Lower leg skin (tissue), 3 donors: ENCODE measurements at regions not wholly inside any gene's neighbourhood (a gene's known extent, or its start where the extent isn't known, plus 50 kb on each side); places are given as distances from the start of the nearest gene placed in this dataset.

Source experiments
- CTCF ChIP-seq, 3 donors: fragments of 450-650 bp; IDR thresholded peaks; one replicate each; pipeline ENCODE4 v1.5.1; 2016; ENCODE audit warnings: antibody characterized with exemption in 3 of 3, mild to moderate bottlenecking in 3 of 3, moderate library complexity in 2 of 3
- POLR2A ChIP-seq, 2 donors: fragments of 450-650 bp; IDR thresholded peaks; one replicate each; pipeline ENCODE4 v1.6.1; 2016 to 2017; ENCODE audit warnings: antibody characterized with exemption in 2 of 2, mild to moderate bottlenecking in 1 of 2, moderate library complexity in 1 of 2

DNA sequence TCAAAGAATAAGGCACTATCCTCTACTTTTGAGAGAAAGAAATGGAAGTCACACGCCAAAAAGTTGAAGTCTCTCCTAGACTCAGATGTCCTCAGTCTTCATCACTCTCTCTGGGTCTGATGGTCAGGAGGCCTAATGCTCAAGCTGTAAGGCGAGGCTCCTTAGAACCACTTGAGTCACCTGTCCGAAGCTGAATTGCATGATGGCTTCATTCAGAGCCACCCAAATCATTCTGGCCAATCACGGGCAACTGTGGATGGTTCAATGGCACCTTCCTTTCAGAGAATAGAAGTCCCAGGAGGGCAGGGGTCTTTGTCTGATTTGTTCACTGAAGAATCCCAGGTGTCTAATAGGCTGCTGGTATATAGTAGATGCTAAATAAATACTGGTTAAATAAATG is 63.9 kb upstream of the SMOX start:
- TF ChIP-seq CTCF (IDR thresholded peaks at IDR 0.05) (no peak), POLR2A (IDR thresholded peaks at IDR 0.05) (no peak)
